ENCODE measurements at regions not wholly inside any gene's neighbourhood (a gene's known extent, or its start where the extent isn't known, plus 50 kb on each side); places are given as distances from the start of the nearest gene placed in this dataset.

DNA sequence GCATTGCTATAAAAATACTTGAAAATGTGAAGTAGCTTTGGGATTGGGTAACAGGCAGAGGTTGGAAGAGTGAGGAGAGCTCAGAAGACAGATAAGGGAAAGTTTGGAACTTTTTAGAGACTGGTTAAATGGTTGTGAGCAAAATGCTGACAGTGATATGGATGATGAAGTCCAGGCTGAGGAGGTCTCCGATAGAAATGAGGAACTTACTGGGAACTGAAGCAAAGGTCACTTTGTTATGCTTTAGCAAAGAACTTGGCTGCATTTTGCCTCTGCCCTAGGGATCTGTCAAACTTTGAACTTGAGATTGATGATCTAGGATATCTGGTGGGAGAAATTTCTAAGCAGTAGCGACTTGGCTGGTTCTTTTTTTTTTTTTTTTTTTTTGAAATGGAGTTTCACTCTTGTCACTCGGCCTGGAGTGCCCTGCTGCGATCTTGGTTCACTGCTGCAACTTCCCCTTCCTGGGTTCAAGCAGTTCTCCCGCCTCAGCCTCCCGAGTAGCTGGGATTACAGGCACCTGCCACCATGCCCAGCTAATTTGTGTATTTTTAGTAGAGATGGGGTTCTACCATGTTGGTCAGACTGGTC is 998.9 kb downstream of the TLE1 start:
- Histone ChIP-seq H3K4me3 (no peak overlapping the region), H3K27me3 (no peaks in the 10 kb centered on the region), H3K9me3 (no peaks in the 10 kb centered on the region), H3K4me1 (no peaks in the 10 kb centered on the region), H3K36me3 (no peaks in the 10 kb centered on the region), H3K27ac (replicated peaks in 1 of 4) (no peak overlapping the region)
- TF ChIP-seq EP300 (IDR thresholded peaks at IDR 0.05) = no peak
- TF ChIP-seq, protein P1, sequence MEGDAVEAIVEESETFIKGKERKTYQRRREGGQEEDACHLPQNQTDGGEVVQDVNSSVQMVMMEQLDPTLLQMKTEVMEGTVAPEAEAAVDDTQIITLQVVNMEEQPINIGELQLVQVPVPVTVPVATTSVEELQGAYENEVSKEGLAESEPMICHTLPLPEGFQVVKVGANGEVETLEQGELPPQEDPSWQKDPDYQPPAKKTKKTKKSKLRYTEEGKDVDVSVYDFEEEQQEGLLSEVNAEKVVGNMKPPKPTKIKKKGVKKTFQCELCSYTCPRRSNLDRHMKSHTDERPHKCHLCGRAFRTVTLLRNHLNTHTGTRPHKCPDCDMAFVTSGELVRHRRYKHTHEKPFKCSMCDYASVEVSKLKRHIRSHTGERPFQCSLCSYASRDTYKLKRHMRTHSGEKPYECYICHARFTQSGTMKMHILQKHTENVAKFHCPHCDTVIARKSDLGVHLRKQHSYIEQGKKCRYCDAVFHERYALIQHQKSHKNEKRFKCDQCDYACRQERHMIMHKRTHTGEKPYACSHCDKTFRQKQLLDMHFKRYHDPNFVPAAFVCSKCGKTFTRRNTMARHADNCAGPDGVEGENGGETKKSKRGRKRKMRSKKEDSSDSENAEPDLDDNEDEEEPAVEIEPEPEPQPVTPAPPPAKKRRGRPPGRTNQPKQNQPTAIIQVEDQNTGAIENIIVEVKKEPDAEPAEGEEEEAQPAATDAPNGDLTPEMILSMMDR (IDR thresholded peaks at IDR 0.05) = no peak
- no peak for TF ChIP-seq POLR2AphosphoS5 (IDR thresholded peaks at IDR 0.05)
- no peak for TF ChIP-seq POLR2A (IDR thresholded peaks at IDR 0.05; ENCODE audit: low read depth)
- WGBS = 43% methylated on average over 6 of the region's 6 CpGs
- intact Hi-C loops (cut with DNase I) = no loop called here
- no peak for DNase-seq (ENCODE audit: extremely low spot score)

DNA sequence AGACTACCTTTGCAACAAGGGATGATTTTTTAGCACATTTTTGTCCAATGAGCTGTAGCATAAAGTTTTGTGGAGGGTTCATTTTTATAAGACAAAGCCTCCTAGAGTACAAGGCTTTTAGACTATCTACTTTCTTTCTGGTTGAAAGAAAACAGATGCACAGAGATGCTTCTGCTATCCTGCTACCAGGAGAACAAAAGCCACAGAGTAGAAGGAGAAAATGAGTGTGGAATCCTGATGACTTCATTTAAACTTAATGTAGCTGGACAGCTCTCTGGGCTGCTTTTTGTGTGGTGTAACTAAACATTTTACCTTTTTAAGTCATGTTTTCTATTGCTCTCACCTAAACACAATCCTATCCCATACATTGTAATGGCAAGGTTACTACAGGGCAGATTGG is 1009.4 kb downstream of the TLE1 start:
- no peaks in the 10 kb centered on the region for H3K4me1 ChIP-seq
- H3K27ac ChIP-seq (replicated peaks in 1 of 4) = no peak overlapping the region
- TF ChIP-seq POLR2A (IDR thresholded peaks at IDR 0.05; ENCODE audit: low read depth) = no peak
- H3K36me3 ChIP-seq = no peaks in the 10 kb centered on the region
- H3K4me3 ChIP-seq = no peak overlapping the region
- no peaks in the 10 kb centered on the region for H3K27me3 ChIP-seq
- no peaks in the 10 kb centered on the region for H3K9me3 ChIP-seq
- intact Hi-C loops (cut with DNase I) = no loop called here
- no peak for DNase-seq (ENCODE audit: extremely low spot score)

DNA sequence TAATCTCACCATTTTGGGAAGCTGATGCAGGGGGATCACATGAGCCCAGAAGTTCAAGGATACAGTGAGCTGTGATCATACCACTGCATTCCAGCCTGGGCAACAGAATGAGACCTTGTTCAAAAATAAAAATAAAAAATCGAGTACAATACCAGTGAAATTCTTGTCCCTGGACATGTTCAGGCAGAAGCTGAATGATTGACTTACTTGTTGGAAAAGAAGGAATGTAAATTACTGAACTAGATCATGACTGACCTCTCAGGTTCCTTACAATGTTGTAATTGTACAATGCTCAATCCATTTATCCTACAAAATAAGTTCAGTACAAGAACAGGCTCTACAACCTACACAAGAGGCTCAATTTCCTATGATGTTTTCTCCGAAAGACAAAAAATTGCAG is 1010.4 kb downstream of the TLE1 start:
- Histone ChIP-seq H3K36me3 (no peaks in the 10 kb centered on the region), H3K27ac (replicated peaks in 1 of 4) (no peak overlapping the region), H3K9me3 (no peaks in the 10 kb centered on the region), H3K4me1 (no peaks in the 10 kb centered on the region), H3K27me3 (no peaks in the 10 kb centered on the region), H3K4me3 (no peak overlapping the region)
- no peak for DNase-seq (ENCODE audit: extremely low spot score)
- WGBS = 85% methylated on average over 2 of the region's 2 CpGs
- intact Hi-C loops (cut with DNase I) = no loop called here
- TF ChIP-seq POLR2AphosphoS5 (IDR thresholded peaks at IDR 0.05) (no peak), POLR2A (IDR thresholded peaks at IDR 0.05; ENCODE audit: low read depth) (no peak), EP300 (IDR thresholded peaks at IDR 0.05) (no peak)
- TF ChIP-seq, protein P1 (IDR thresholded peaks at IDR 0.05) = no peak

DNA sequence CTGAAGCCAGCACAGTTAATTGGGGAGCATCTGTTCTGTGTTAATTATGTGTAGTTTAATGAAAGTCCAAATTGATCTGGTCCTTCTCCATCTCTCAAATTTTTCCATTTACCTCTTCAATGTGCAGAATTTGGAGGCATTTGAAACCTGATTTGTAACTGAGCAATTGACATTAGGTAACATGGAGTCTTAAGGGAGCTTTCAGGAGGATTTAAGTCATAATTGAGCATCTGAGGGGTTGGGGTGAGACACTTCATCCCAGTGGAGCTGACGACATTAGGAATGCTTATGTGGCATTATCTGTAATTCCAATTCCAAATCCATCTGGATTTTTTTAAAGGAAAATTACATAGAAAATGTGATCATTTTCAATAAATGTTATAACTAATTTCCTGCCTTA is 1015.9 kb downstream of the TLE1 start:
- no peak overlapping the region for H3K27ac ChIP-seq (replicated peaks in 1 of 4)
- H3K4me1 ChIP-seq = no peaks in the 10 kb centered on the region
- no peak for TF ChIP-seq EP300 (IDR thresholded peaks at IDR 0.05)
- no peak for TF ChIP-seq POLR2AphosphoS5 (IDR thresholded peaks at IDR 0.05)
- TF ChIP-seq POLR2A (IDR thresholded peaks at IDR 0.05; ENCODE audit: low read depth) = no peak
- TF ChIP-seq, protein P1 (IDR thresholded peaks at IDR 0.05) = no peak
- H3K9me3 ChIP-seq = peaks cover 0 to 7% (median 0%) of the 10 kb centered on the region in 4 donors
- H3K4me3 ChIP-seq = no peak overlapping the region
- DNase-seq (ENCODE audit: extremely low spot score) = no peak
- 87% methylated on average over 1 of the region's 1 CpG for WGBS
- intact Hi-C loops (cut with DNase I) = no loop called here
- H3K36me3 ChIP-seq = no peaks in the 10 kb centered on the region
- H3K27me3 ChIP-seq = no peaks in the 10 kb centered on the region

DNA sequence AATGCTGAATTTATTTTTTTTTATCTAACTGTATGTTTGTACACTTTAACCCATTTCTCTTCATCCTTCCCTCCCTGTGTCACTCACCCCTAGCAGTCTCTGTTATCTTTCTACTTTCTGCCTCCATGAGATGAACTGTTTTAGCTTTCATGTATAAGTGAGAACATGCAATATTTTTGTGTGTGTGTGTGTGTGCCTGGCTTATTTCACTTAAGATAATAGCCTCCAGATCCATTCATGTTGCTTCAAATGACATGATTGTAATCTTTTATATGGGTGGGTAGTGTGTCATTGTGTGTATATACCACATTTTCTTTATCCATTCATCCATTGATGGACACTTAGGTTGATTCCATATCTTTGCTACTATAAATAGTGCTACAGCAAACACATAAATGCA is 1023.9 kb downstream of the TLE1 start:
- intact Hi-C loops (cut with DNase I) = no loop called here
- DNase-seq (ENCODE audit: extremely low spot score) = no peak

More for the DNA sequence above, 1023.9 kb downstream of the TLE1 start:
- no peak overlapping the region for H3K4me3 ChIP-seq
- TF ChIP-seq, protein P1 (IDR thresholded peaks at IDR 0.05) = no peak
- TF ChIP-seq POLR2AphosphoS5 (IDR thresholded peaks at IDR 0.05) (no peak), POLR2A (IDR thresholded peaks at IDR 0.05; ENCODE audit: low read depth) (no peak), EP300 (IDR thresholded peaks at IDR 0.05) (no peak)
- H3K9me3 ChIP-seq = peaks cover 0 to 6% (median 0%) of the 10 kb centered on the region in 4 donors
- no peak overlapping the region for H3K27ac ChIP-seq (replicated peaks in 1 of 4)
- no peaks in the 10 kb centered on the region for H3K36me3 ChIP-seq
- H3K4me1 ChIP-seq = peaks cover 0 to 6% (median 3%) of the 10 kb centered on the region in 4 donors
- no peaks in the 10 kb centered on the region for H3K27me3 ChIP-seq
